Fibroblast of lung (primary cell): ENCODE measurements at regions not wholly inside any gene's neighbourhood (a gene's known extent, or its start where the extent isn't known, plus 50 kb on each side); places are given as distances from the start of the nearest gene placed in this dataset.

Experiments used
- EZH2 ChIP-seq: IDR thresholded peaks from 2 replicates; pipeline ENCODE4 v1.5.1; 2012; ENCODE audit warnings: low read length, control low read depth, mild to moderate bottlenecking; ENCODE audit errors: missing control alignments
- TF ChIP-seq, protein P1 (sequence below), 2 donors: IDR thresholded peaks in 1 of 2; conservative IDR thresholded peaks in 1 of 2; 1 replicate in 1 of 2; 2 replicates in 1 of 2; pipeline ENCODE4 v1.5.1; 2011 to 2012; ENCODE audit warnings: low read length in 2 of 2, control low read depth in 1 of 2, inconsistent platforms in 1 of 2, low read depth in 1 of 2, mild to moderate bottlenecking in 1 of 2

DNA sequence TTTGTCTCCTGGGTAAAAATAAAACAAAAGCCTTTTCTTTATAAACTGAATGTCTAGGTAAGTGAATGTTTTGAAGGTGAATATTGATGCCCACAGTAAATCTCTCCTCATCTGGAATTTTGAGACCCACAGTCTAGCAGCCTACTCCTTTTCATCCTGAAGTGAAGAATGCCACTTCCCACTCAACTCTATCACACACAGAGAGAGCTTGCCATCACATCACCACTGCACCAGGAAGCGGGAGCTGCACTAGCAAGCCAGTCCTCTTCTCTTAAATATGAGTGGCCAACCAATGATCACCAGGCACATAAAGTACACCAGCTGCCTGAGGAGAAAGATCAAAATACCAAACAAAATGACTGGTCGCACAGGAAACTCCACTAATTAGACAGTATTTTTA is 140.8 kb downstream of the MRPL39 start:
- TF ChIP-seq, protein P1, sequence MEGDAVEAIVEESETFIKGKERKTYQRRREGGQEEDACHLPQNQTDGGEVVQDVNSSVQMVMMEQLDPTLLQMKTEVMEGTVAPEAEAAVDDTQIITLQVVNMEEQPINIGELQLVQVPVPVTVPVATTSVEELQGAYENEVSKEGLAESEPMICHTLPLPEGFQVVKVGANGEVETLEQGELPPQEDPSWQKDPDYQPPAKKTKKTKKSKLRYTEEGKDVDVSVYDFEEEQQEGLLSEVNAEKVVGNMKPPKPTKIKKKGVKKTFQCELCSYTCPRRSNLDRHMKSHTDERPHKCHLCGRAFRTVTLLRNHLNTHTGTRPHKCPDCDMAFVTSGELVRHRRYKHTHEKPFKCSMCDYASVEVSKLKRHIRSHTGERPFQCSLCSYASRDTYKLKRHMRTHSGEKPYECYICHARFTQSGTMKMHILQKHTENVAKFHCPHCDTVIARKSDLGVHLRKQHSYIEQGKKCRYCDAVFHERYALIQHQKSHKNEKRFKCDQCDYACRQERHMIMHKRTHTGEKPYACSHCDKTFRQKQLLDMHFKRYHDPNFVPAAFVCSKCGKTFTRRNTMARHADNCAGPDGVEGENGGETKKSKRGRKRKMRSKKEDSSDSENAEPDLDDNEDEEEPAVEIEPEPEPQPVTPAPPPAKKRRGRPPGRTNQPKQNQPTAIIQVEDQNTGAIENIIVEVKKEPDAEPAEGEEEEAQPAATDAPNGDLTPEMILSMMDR (conservative IDR thresholded peaks at IDR 0.05 in 1 of 2, IDR thresholded peaks at IDR 0.05 in 1 of 2; ENCODE audit: low read depth in 1 of 2, low read length in 2 of 2) = no peak
- TF ChIP-seq EZH2 = no peak
